IPS-18c (cell line): ENCODE measurements at regions not wholly inside any gene's neighbourhood (a gene's known extent, or its start where the extent isn't known, plus 50 kb on each side); places are given as distances from the start of the nearest gene placed in this dataset.

ENCODE experiments used
- H3K4me3 ChIP-seq: 2 replicates; pipeline ENCODE4 v1.7.0; 2013; ENCODE audit warnings: low read depth, mild to moderate bottlenecking, low read length, moderate library complexity; ENCODE audit not compliant: insufficient read depth
- H3K9me3 ChIP-seq: one replicate; pipeline ENCODE4 v1.6.1; 2013; ENCODE audit warnings: mild to moderate bottlenecking, low read length, moderate library complexity; ENCODE audit not compliant: control insufficient read depth, insufficient read depth

GRCh38 chr11:69935941-69936505, 116.8 kb upstream of the FGF3 start:
- Histone ChIP-seq H3K4me3 (no peak overlapping the region), H3K9me3 (no peaks in the 10 kb centered on the region)

GRCh38 chr11:69936771-69937170, 117.6 kb upstream of the FGF3 start:
- no peaks in the 10 kb centered on the region for H3K9me3 ChIP-seq

GRCh38 chr11:69938206-69938605, 119.0 kb upstream of the FGF3 start:
- peaks cover under 1% of the 10 kb centered on the region for H3K9me3 ChIP-seq

More at GRCh38 chr11:69936771-69937170, 117.6 kb upstream of the FGF3 start:
- no peak overlapping the region for H3K4me3 ChIP-seq

GRCh38 chr11:69939551-69940245, 120.5 kb upstream of the FGF3 start:
- no peak overlapping the region for H3K4me3 ChIP-seq
- H3K9me3 ChIP-seq = peaks cover 2% of the 10 kb centered on the region

More at GRCh38 chr11:69938206-69938605, 119.0 kb upstream of the FGF3 start:
- no peak overlapping the region for H3K4me3 ChIP-seq

- no peak overlapping the region for H3K4me3 ChIP-seq
Measured at GRCh38 chr11:69940246-69940610, 121.0 kb upstream of the FGF3 start.

GRCh38 chr11:69941546-69942332, 122.5 kb upstream of the FGF3 start:
- H3K9me3 ChIP-seq = peaks cover 2% of the 10 kb centered on the region
- no peak overlapping the region for H3K4me3 ChIP-seq

More at GRCh38 chr11:69940246-69940610, 121.0 kb upstream of the FGF3 start:
- H3K9me3 ChIP-seq = peaks cover 2% of the 10 kb centered on the region

GRCh38 chr11:69942333-69942820, 123.2 kb upstream of the FGF3 start:
- no peak overlapping the region for H3K4me3 ChIP-seq

GRCh38 chr11:69943066-69943465, 123.8 kb upstream of the FGF3 start:
- Histone ChIP-seq H3K4me3 (no peak overlapping the region), H3K9me3 (peaks cover 2% of the 10 kb centered on the region)

More at GRCh38 chr11:69942333-69942820, 123.2 kb upstream of the FGF3 start:
- peaks cover 2% of the 10 kb centered on the region for H3K9me3 ChIP-seq

- Histone ChIP-seq H3K4me3 (no peak overlapping the region), H3K9me3 (peaks cover 2% of the 10 kb centered on the region)
Measured at GRCh38 chr11:69943506-69943905, 124.3 kb upstream of the FGF3 start.

- H3K9me3 ChIP-seq = peaks cover 2% of the 10 kb centered on the region
Measured at GRCh38 chr11:69944146-69944795, 125.1 kb upstream of the FGF3 start.

GRCh38 chr11:69945157-69945556, 125.9 kb upstream of the FGF3 start:
- H3K4me3 ChIP-seq = no peak overlapping the region

More at GRCh38 chr11:69944146-69944795, 125.1 kb upstream of the FGF3 start:
- no peak overlapping the region for H3K4me3 ChIP-seq

GRCh38 chr11:69947059-69947792, 128.0 kb upstream of the FGF3 start:
- no peak overlapping the region for H3K4me3 ChIP-seq
- peaks cover 2% of the 10 kb centered on the region for H3K9me3 ChIP-seq

More at GRCh38 chr11:69945157-69945556, 125.9 kb upstream of the FGF3 start:
- peaks cover 2% of the 10 kb centered on the region for H3K9me3 ChIP-seq

GRCh38 chr11:69947793-69948255, 128.6 kb upstream of the FGF3 start:
- H3K4me3 ChIP-seq = no peak overlapping the region
- peaks cover 2% of the 10 kb centered on the region for H3K9me3 ChIP-seq

- Histone ChIP-seq H3K4me3 (no peak overlapping the region; the same call in 1 of the 2 replicates), H3K9me3 (no peaks in the 10 kb centered on the region)
Measured at GRCh38 chr11:69948256-69949141, 129.3 kb upstream of the FGF3 start.

- no peaks in the 10 kb centered on the region for H3K9me3 ChIP-seq
- no peak overlapping the region; the same call in 1 of the 2 replicates for H3K4me3 ChIP-seq
Measured at GRCh38 chr11:69949327-69949726, 128.8 kb upstream of the ANO1 start.

- no peaks in the 10 kb centered on the region for H3K9me3 ChIP-seq
Measured at GRCh38 chr11:69950120-69950519, 128.0 kb upstream of the ANO1 start.

More at GRCh38 chr11:69950120-69950519, 128.0 kb upstream of the ANO1 start:
- H3K4me3 ChIP-seq = no peak overlapping the region
